ENCODE measurements at regions not wholly inside any gene's neighbourhood (a gene's known extent, or its start where the extent isn't known, plus 50 kb on each side); places are given as distances from the start of the nearest gene placed in this dataset.

- TF ChIP-seq CTCF (optimal IDR thresholded peaks at IDR 0.05 in 1 of 3, IDR thresholded peaks at IDR 0.05 in 1 of 3, conservative IDR thresholded peaks at IDR 0.05 in 1 of 3; ENCODE audit: extremely low read depth in 1 of 3, insufficient read depth in 2 of 3, low read length in 3 of 3) = no peak
- TF ChIP-seq EZH2 (IDR thresholded peaks at IDR 0.05; ENCODE audit: low read length) = no peak
Observed at GRCh38 chr2:12588986-12589385, 127.8 kb upstream of the TRIB2 start.
